Suprapubic skin (tissue), 4 donors: ENCODE measurements at regions not wholly inside any gene's neighbourhood (a gene's known extent, or its start where the extent isn't known, plus 50 kb on each side); places are given as distances from the start of the nearest gene placed in this dataset.

ENCODE experiments used
- DNase-seq, 2 donors: peaks; one replicate each; pipeline ENCODE4 v3.0.0-alpha.2; 2019; ENCODE audit warnings: low spot score in 2 of 2
- H3K27ac ChIP-seq: fragments of 200-600 bp; sonication (generic); one replicate; pipeline ENCODE4 v1.5.1; 2019
- H3K27me3 ChIP-seq: fragments of 200-600 bp; sonication (generic); one replicate; pipeline ENCODE4 v1.5.1; 2019
- H3K36me3 ChIP-seq: fragments of 200-600 bp; sonication (generic); one replicate; pipeline ENCODE4 v1.5.1; 2019
- H3K4me1 ChIP-seq: fragments of 200-600 bp; sonication (generic); one replicate; pipeline ENCODE4 v1.5.1; 2019
- H3K4me3 ChIP-seq: fragments of 200-600 bp; sonication (generic); one replicate; pipeline ENCODE4 v1.5.1; 2019; ENCODE audit warnings: mild to moderate bottlenecking
- H3K9me3 ChIP-seq: fragments of 200-600 bp; sonication (generic); one replicate; pipeline ENCODE4 v1.5.1; 2019
- EP300 ChIP-seq: sonication (generic); formaldehyde crosslinking; IDR thresholded peaks from one replicate; pipeline ENCODE4 v1.6.1; 2017; ENCODE audit warnings: antibody characterized with exemption
- POLR2A ChIP-seq, 2 donors: fragments of 450-650 bp; IDR thresholded peaks; one replicate each; pipeline ENCODE4 v1.6.1; 2017; ENCODE audit warnings: antibody characterized with exemption in 2 of 2, mild to moderate bottlenecking in 2 of 2, moderate library complexity in 2 of 2
- POLR2AphosphoS5 ChIP-seq, 3 donors: sonication (generic); formaldehyde crosslinking; IDR thresholded peaks; one replicate each; pipeline ENCODE4 v1.6.1; 2017; ENCODE audit warnings: antibody characterized with exemption in 3 of 3
- WGBS: methylation state at CpG from one replicate; pipeline ENCODE4 v1.1.5; 2018; 5-methylcytosine and 5-hydroxymethylcytosine counted together
- TF ChIP-seq, protein P1 (sequence below), 2 donors: fragments of 200-600 bp in 1 of 2; fragments of 450-650 bp in 1 of 2; sonication (generic) in 1 of 2; IDR thresholded peaks; one replicate each; pipeline ENCODE4 v1.5.1; 2016 to 2019; ENCODE audit warnings: antibody characterized with exemption in 2 of 2, mild to moderate bottlenecking in 1 of 2, moderate library complexity in 1 of 2

- TF ChIP-seq EP300: no peak
- Histone ChIP-seq H3K9me3 (no peaks in the 10 kb centered on the region), H3K27me3 (peaks cover 45% of the 10 kb centered on the region), H3K36me3 (no peaks in the 10 kb centered on the region), H3K4me1 (no peaks in the 10 kb centered on the region), H3K27ac (no peak overlapping the region), H3K4me3 (no peak overlapping the region)
- 11% methylated on average over 4 of the region's 4 CpGs for WGBS
- no peak for DNase-seq
These were observed 222.5 kb downstream of the FOXL1 start for GRCh38 chr16:86800894-86801293.

- no peak for DNase-seq
- H3K4me1 ChIP-seq: no peaks in the 10 kb centered on the region
- TF ChIP-seq, protein P1, sequence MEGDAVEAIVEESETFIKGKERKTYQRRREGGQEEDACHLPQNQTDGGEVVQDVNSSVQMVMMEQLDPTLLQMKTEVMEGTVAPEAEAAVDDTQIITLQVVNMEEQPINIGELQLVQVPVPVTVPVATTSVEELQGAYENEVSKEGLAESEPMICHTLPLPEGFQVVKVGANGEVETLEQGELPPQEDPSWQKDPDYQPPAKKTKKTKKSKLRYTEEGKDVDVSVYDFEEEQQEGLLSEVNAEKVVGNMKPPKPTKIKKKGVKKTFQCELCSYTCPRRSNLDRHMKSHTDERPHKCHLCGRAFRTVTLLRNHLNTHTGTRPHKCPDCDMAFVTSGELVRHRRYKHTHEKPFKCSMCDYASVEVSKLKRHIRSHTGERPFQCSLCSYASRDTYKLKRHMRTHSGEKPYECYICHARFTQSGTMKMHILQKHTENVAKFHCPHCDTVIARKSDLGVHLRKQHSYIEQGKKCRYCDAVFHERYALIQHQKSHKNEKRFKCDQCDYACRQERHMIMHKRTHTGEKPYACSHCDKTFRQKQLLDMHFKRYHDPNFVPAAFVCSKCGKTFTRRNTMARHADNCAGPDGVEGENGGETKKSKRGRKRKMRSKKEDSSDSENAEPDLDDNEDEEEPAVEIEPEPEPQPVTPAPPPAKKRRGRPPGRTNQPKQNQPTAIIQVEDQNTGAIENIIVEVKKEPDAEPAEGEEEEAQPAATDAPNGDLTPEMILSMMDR (IDR thresholded peaks at IDR 0.05): no peak
- TF ChIP-seq EP300 (no peak), POLR2A (IDR thresholded peaks at IDR 0.05) (no peak), POLR2AphosphoS5 (IDR thresholded peaks at IDR 0.05) (no peak)
- no peak overlapping the region for H3K27ac ChIP-seq
- H3K36me3 ChIP-seq: no peaks in the 10 kb centered on the region
- H3K9me3 ChIP-seq: no peaks in the 10 kb centered on the region
- WGBS: 89% methylated on average over 2 of the region's 2 CpGs
- peaks cover 56% of the 10 kb centered on the region for H3K27me3 ChIP-seq
- no peak overlapping the region for H3K4me3 ChIP-seq
These were observed 223.7 kb downstream of the FOXL1 start for GRCh38 chr16:86802013-86802412.

DNA sequence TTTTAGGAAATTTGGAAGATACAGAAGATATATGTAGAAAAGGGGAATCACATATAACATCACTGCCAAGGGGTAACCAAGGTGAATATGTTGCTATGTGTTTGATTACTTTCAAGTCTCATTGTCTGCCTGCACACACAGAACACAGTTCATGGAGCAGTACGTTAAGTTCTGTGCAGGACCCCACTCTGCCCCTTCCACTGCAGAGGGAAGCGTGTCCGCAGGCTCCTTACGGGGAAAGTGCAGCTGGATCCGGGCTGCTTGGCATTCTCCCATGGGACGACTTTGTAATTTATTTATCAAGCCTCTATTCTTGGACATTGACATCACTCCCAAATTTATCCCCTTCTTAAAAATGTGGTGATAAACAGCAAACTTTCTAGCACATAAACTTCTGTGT is 226.8 kb downstream of the FOXL1 start:
- H3K4me1 ChIP-seq: no peaks in the 10 kb centered on the region
- H3K4me3 ChIP-seq: no peak overlapping the region
- 81% methylated on average over 6 of the region's 6 CpGs for WGBS
- H3K9me3 ChIP-seq: no peaks in the 10 kb centered on the region
- DNase-seq: no peak
- peaks cover 75% of the 10 kb centered on the region for H3K27me3 ChIP-seq
- TF ChIP-seq, protein P1 (IDR thresholded peaks at IDR 0.05): no peak
- no peak for TF ChIP-seq POLR2AphosphoS5 (IDR thresholded peaks at IDR 0.05)
- no peaks in the 10 kb centered on the region for H3K36me3 ChIP-seq
- no peak overlapping the region for H3K27ac ChIP-seq

GRCh38 chr16:86806181-86806837 is 228.0 kb downstream of the FOXL1 start:
- H3K4me1 ChIP-seq: no peaks in the 10 kb centered on the region
- H3K4me3 ChIP-seq: no peak overlapping the region
- WGBS: 83% methylated on average over 20 of the region's 20 CpGs
- H3K27me3 ChIP-seq: peaks cover 67% of the 10 kb centered on the region
- no peaks in the 10 kb centered on the region for H3K9me3 ChIP-seq
- H3K27ac ChIP-seq: no peak overlapping the region
- H3K36me3 ChIP-seq: no peaks in the 10 kb centered on the region
- TF ChIP-seq, protein P1 (IDR thresholded peaks at IDR 0.05): no peak
- TF ChIP-seq POLR2A (IDR thresholded peaks at IDR 0.05) (no peak), EP300 (no peak)
- DNase-seq: no peak

GRCh38 chr16:86806838-86807351 is 228.5 kb downstream of the FOXL1 start:
- WGBS: 34% methylated on average over 18 of the region's 22 CpGs
- H3K36me3 ChIP-seq: no peaks in the 10 kb centered on the region

More at GRCh38 chr16:86806838-86807351, 228.5 kb downstream of the FOXL1 start:
- no peak overlapping the region for H3K27ac ChIP-seq
- H3K9me3 ChIP-seq: no peaks in the 10 kb centered on the region
- DNase-seq: no peak
- no peak overlapping the region for H3K4me3 ChIP-seq
- no peaks in the 10 kb centered on the region for H3K4me1 ChIP-seq
- peaks cover 62% of the 10 kb centered on the region for H3K27me3 ChIP-seq
- TF ChIP-seq POLR2A (IDR thresholded peaks at IDR 0.05) (no peak), POLR2AphosphoS5 (IDR thresholded peaks at IDR 0.05) (no peak), EP300 (no peak)
- TF ChIP-seq, protein P1 (IDR thresholded peaks at IDR 0.05): no peak
